ENCODE measurements at regions not wholly inside any gene's neighbourhood (a gene's known extent, or its start where the extent isn't known, plus 50 kb on each side); places are given as distances from the start of the nearest gene placed in this dataset.

DNA sequence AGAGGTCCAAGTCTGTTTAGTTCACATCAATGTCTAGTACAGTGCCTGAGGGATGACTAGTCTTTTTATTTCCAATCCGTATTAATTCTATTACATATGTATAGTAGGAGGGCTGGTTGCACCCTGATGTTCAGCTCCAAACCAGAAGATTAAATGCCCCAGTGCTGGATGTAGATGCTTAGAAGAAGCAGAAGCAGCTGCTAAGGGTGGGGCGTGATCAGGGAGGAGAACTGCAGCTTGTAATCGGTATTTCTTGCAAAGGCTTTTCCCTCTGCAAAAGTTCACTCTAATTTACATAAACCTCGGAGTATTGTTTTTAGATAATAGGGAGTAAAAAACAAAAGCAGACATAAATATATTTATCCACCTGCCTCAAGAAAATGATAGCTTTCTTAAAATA is 145.3 kb upstream of the ITGA4 start:
- Histone ChIP-seq H3K4me3 (no peak overlapping the region), H3K4me1 (replicated peaks) (no peaks in the 10 kb centered on the region), H3K27me3 (replicated peaks; ENCODE audit: insufficient read depth) (no peaks in the 10 kb centered on the region), H3K36me3 (no peaks in the 10 kb centered on the region), H3K27ac (no peak overlapping the region), H3K9me3 (no peaks in the 10 kb centered on the region)
- 91% methylated on average over 4 of the region's 4 CpGs for WGBS
- TF ChIP-seq POLR2AphosphoS5 (IDR thresholded peaks at IDR 0.05) (no peak), POLR2A (IDR thresholded peaks at IDR 0.05) (no peak)
- TF ChIP-seq, protein P1, sequence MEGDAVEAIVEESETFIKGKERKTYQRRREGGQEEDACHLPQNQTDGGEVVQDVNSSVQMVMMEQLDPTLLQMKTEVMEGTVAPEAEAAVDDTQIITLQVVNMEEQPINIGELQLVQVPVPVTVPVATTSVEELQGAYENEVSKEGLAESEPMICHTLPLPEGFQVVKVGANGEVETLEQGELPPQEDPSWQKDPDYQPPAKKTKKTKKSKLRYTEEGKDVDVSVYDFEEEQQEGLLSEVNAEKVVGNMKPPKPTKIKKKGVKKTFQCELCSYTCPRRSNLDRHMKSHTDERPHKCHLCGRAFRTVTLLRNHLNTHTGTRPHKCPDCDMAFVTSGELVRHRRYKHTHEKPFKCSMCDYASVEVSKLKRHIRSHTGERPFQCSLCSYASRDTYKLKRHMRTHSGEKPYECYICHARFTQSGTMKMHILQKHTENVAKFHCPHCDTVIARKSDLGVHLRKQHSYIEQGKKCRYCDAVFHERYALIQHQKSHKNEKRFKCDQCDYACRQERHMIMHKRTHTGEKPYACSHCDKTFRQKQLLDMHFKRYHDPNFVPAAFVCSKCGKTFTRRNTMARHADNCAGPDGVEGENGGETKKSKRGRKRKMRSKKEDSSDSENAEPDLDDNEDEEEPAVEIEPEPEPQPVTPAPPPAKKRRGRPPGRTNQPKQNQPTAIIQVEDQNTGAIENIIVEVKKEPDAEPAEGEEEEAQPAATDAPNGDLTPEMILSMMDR (IDR thresholded peaks at IDR 0.05) = no peak
- intact Hi-C loops (cut with DNase I) = no loop called here
- DNase-seq (ENCODE audit: low spot score) = no peak

DNA sequence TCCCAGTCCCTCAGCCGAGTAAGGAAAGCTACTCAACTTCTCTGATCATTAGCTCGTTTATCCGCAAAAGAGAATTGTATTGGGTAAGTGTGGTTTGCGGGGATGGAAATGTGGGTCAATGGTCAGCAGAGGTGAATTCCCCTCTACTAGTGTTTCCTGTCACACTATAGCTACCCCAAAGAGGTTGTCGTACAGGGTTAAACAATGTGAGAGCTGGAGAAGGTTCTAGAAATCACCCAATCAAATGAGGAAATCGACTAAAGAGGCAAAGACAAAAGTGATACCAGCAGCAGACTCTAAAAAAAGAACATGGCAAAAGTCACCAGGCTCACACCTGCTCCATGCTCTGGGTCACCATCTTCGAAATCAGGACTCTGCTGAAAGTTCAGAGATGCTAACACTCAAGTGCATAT is 144.7 kb upstream of the ITGA4 start:
- WGBS = 88% methylated on average over 7 of the region's 7 CpGs
- no peak for DNase-seq (ENCODE audit: low spot score)
- no peaks in the 10 kb centered on the region for H3K4me1 ChIP-seq (replicated peaks)
- TF ChIP-seq POLR2AphosphoS5 (IDR thresholded peaks at IDR 0.05) = no peak
- TF ChIP-seq, protein P1 (IDR thresholded peaks at IDR 0.05) = no peak
- TF ChIP-seq POLR2A (IDR thresholded peaks at IDR 0.05) = no peak
- no peak overlapping the region for H3K27ac ChIP-seq
- H3K27me3 ChIP-seq (replicated peaks; ENCODE audit: insufficient read depth) = no peaks in the 10 kb centered on the region
- no peak overlapping the region for H3K4me3 ChIP-seq
- H3K9me3 ChIP-seq = no peaks in the 10 kb centered on the region
- no peaks in the 10 kb centered on the region for H3K36me3 ChIP-seq
- intact Hi-C loops (cut with DNase I) = no loop called here

DNA sequence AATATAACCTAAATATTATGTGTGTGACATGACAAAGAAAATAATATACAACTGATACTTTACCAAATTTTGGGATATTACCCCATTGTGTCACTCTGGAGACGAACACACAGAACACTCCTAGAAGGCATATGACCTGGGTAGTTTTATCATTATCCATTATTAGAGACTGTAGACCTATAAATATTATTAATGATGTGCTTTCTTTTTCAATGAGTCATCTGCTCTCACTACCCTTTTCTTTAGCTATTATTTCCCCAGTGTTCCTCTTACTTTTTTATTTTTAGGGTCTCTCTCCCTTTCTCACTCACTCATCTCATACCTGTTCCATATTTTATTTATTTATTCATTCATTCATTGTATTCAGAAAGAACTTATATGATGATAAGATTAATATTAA is 143.3 kb upstream of the ITGA4 start:
- 77% methylated on average over 1 of the region's 1 CpG for WGBS
- no peak for DNase-seq (ENCODE audit: low spot score)

DNA sequence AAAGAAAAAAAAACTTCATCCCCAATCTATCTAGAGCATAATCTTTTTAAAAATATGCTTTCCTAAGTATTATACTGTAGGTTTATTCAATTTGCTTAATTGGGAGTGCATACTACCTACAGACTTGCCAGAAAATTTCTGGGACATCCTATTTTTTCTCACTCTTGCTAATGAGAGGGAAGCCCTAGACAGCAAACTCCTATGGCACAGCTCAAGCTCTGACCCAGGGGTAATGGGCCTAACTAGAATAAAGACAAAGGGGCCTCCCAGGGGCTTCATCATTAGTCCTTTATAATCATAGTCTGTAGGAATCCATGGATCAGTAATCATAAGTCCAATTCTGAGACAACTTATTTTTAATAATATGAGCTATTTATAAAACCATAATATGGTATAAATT is 142.6 kb upstream of the ITGA4 start:
- intact Hi-C loops (cut with DNase I) = no loop called here

More for the DNA sequence above, 143.3 kb upstream of the ITGA4 start:
- Histone ChIP-seq H3K4me1 (replicated peaks) (no peaks in the 10 kb centered on the region), H3K27ac (no peak overlapping the region), H3K4me3 (no peak overlapping the region), H3K36me3 (no peaks in the 10 kb centered on the region), H3K27me3 (replicated peaks; ENCODE audit: insufficient read depth) (no peaks in the 10 kb centered on the region), H3K9me3 (no peaks in the 10 kb centered on the region)
- intact Hi-C loops (cut with DNase I) = no loop called here
- TF ChIP-seq, protein P1 (IDR thresholded peaks at IDR 0.05) = no peak

DNA sequence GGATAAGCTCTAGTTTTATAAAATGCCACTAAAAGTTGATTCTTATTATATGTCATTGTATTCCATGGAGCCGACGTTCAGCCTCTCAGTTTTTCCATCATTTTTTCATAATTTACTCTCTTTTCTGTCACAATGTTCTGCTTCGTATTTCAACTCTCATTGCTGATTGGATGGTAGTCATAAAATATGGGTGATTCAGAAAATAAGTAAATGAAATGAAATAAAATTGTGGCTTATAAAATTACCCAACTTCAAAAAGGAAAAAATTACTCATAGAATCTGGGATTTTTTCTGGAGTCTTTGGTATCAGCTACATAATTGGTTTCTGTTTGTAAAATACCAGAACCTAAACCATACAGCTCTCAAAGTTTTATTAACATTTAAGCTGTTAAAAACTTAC is 139.7 kb upstream of the ITGA4 start:
- Histone ChIP-seq H3K4me1 (replicated peaks) (no peaks in the 10 kb centered on the region), H3K27me3 (replicated peaks; ENCODE audit: insufficient read depth) (no peaks in the 10 kb centered on the region), H3K4me3 (no peak overlapping the region), H3K27ac (no peak overlapping the region), H3K36me3 (no peaks in the 10 kb centered on the region), H3K9me3 (no peaks in the 10 kb centered on the region)
- DNase-seq (ENCODE audit: low spot score) = no peak
- intact Hi-C loops (cut with DNase I) = no loop called here
- 55% methylated on average over 3 of the region's 3 CpGs for WGBS
- no peak for TF ChIP-seq POLR2AphosphoS5 (IDR thresholded peaks at IDR 0.05)
- TF ChIP-seq, protein P1 (IDR thresholded peaks at IDR 0.05) = no peak
- TF ChIP-seq POLR2A (IDR thresholded peaks at IDR 0.05) = no peak

More for the DNA sequence above, 142.6 kb upstream of the ITGA4 start:
- Histone ChIP-seq H3K4me3 (no peak overlapping the region), H3K27me3 (replicated peaks; ENCODE audit: insufficient read depth) (no peaks in the 10 kb centered on the region), H3K36me3 (no peaks in the 10 kb centered on the region), H3K27ac (no peak overlapping the region), H3K4me1 (replicated peaks) (no peaks in the 10 kb centered on the region), H3K9me3 (no peaks in the 10 kb centered on the region)
- no peak for DNase-seq (ENCODE audit: low spot score)
- TF ChIP-seq POLR2AphosphoS5 (IDR thresholded peaks at IDR 0.05) = no peak
- TF ChIP-seq POLR2A (IDR thresholded peaks at IDR 0.05) = no peak
- TF ChIP-seq, protein P1 (IDR thresholded peaks at IDR 0.05) = no peak
